Left lung (tissue), 4 donors: ENCODE measurements at regions not wholly inside any gene's neighbourhood (a gene's known extent, or its start where the extent isn't known, plus 50 kb on each side); places are given as distances from the start of the nearest gene placed in this dataset.
A peak's percentile ranks its signal among the peaks of the same experiment; 100 is the strongest.

Experiments
- ATAC-seq: fragments of 200-7000 bp; cut with Tn5 transposase; one replicate; pipeline ENCODE4 v1.9.1; 2020; ENCODE audit warnings: moderate library complexity
- DNase-seq, 4 donors: peaks; one replicate each; pipeline ENCODE4 v3.0.0-alpha.2; 2013 to 2020
- H3K27ac ChIP-seq, 2 donors: fragments of 200-600 bp; sonication (generic) in 1 of 2; one replicate each; pipeline versions ENCODE4 v1.5.0 to v1.8.0; 2020 to 2021
- H3K27me3 ChIP-seq, 2 donors: fragments of 200-600 bp; sonication (generic) in 1 of 2; one replicate each; pipeline versions ENCODE4 v1.5.0 to v1.8.0; 2020 to 2021
- H3K36me3 ChIP-seq, 2 donors: fragments of 200-600 bp; sonication (generic) in 1 of 2; one replicate each; pipeline versions ENCODE4 v1.5.0 to v1.8.0; 2020 to 2021
- H3K4me1 ChIP-seq, 2 donors: fragments of 200-600 bp; one replicate each; pipeline ENCODE4 v1.8.0; 2021
- H3K4me3 ChIP-seq, 2 donors: fragments of 200-600 bp; sonication (generic) in 1 of 2; one replicate each; pipeline versions ENCODE4 v1.5.0 to v1.8.0; 2020 to 2021; ENCODE audit warnings: mild to moderate bottlenecking in 1 of 2
- H3K9me3 ChIP-seq, 2 donors: fragments of 200-600 bp; sonication (generic) in 1 of 2; one replicate each; pipeline versions ENCODE4 v1.5.0 to v1.8.0; 2020 to 2021
- intact Hi-C, 2 donors: fragments of 100-400 bp; cut with DNase I; formaldehyde crosslinking; loops; one replicate each; pipeline versions ENCODE4 v1.11.2 to v1.14.2; 2022
- TF ChIP-seq, protein P1 (sequence below), 2 donors: fragments of 200-600 bp; sonication (generic) in 1 of 2; IDR thresholded peaks; one replicate each; pipeline versions ENCODE4 v1.5.0 to v1.8.0; 2021; ENCODE audit warnings: antibody characterized with exemption in 2 of 2
- donor health status: DM: no; HTN: yes; CAD: no.
- donor health status: DM: no; HTN: no; CAD: no.

DNA sequence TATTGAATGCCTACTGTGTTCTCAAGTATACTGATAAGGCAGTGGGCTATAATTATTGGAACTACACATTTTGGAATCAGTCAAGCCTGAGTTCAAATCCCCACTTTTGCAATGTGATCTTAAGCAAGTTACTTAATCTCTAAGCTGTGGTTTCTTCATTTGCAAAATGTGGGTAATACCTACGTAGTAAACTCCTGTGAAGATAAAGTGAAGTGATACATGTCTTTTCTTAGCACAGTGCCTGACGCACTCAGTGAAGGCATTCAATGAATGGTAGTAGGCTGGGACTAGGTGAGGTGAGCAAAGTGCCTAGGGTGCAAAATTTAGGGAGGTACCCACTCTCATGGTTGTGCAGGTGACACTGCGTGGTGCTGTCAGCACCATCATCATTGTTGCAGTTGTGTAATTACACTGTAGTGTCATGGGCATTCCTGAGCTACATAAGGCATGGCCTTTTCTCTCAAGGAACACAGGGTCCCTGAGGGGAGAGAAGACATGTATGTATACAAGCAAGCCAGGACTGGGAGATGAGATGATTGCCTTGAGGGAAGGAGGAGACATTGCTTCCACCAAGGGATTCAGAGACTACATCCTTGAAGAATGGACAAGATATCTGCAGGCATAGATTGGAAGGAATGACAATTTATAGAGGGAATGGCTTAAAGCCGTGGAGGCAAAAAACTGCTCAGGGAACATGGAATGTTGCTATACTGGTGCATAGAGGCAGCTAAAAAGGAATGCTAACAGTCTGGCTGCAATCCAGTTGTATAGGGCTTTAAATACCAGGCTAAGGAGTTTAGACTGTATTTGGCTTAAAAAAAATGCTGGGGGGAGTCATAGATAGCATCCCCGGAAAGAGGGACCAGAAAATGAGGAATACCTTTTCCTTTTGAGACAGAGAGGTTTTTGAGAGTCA lies 129.2 kb upstream of the ARHGAP5 start:
- Histone ChIP-seq H3K9me3 (no peaks in the 10 kb centered on the region), H3K36me3 (no peaks in the 10 kb centered on the region), H3K4me1 (peaks cover 0 to 9% of the 10 kb centered on the region in 2 donors), H3K27me3 (no peaks in the 10 kb centered on the region), H3K27ac (no peak overlapping the region), H3K4me3 (no peak overlapping the region)
- TF ChIP-seq, protein P1, sequence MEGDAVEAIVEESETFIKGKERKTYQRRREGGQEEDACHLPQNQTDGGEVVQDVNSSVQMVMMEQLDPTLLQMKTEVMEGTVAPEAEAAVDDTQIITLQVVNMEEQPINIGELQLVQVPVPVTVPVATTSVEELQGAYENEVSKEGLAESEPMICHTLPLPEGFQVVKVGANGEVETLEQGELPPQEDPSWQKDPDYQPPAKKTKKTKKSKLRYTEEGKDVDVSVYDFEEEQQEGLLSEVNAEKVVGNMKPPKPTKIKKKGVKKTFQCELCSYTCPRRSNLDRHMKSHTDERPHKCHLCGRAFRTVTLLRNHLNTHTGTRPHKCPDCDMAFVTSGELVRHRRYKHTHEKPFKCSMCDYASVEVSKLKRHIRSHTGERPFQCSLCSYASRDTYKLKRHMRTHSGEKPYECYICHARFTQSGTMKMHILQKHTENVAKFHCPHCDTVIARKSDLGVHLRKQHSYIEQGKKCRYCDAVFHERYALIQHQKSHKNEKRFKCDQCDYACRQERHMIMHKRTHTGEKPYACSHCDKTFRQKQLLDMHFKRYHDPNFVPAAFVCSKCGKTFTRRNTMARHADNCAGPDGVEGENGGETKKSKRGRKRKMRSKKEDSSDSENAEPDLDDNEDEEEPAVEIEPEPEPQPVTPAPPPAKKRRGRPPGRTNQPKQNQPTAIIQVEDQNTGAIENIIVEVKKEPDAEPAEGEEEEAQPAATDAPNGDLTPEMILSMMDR (IDR thresholded peaks at IDR 0.05) = no peak
- intact Hi-C loops = no loop called here
- ATAC-seq (no peak), DNase-seq (peak in 1 of 4 donors; percentile 37)

DNA sequence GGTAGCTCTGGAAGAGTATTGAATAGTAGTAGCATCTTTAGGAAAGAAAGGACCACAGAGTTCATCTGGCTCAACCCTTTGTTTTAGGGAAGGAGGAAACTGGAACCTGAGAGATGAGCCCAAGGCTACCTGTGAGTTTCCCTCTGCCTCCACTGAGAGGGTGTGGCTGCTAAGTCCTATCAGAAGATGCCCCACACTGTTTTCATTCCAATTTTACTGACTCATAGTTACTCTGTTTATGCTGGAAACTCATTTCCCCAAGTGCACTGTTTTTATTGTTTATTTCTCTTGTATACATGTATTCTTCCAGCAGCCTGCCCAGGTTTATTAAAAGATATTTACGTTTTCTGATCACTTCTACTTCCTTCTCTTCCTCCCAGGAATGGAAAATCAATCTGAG lies 127.4 kb upstream of the ARHGAP5 start:
- intact Hi-C loops = no loop called here
- TF ChIP-seq, protein P1 (IDR thresholded peaks at IDR 0.05) = no peak
- no peaks in the 10 kb centered on the region for H3K9me3 ChIP-seq
- H3K27ac ChIP-seq = no peak overlapping the region
- ATAC-seq (no peak), DNase-seq (no peak)
- H3K4me1 ChIP-seq = peaks cover 0 to 9% of the 10 kb centered on the region in 2 donors
- H3K4me3 ChIP-seq = no peak overlapping the region
- no peaks in the 10 kb centered on the region for H3K27me3 ChIP-seq
- H3K36me3 ChIP-seq = no peaks in the 10 kb centered on the region

DNA sequence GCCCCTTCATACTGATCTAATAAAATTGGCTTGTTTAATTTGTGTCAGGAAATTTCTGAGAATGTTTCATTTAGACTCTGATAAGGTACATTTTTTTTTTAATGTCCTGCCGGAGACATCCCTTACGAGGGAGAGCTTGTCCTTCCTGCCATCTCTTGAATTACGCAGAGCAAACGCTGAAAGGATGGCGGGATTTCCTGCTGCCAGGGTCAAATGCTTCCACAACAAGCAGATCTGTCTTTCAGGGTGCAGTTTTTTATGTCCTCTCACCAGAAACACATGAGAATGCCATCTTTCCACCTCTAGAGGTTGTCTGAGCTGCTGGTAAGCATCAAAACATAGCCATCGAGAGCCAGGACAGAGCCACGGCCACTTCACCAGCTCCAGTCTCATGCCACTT lies 126.8 kb upstream of the ARHGAP5 start:
- H3K9me3 ChIP-seq = no peaks in the 10 kb centered on the region
- H3K27me3 ChIP-seq = no peaks in the 10 kb centered on the region
- H3K4me3 ChIP-seq = no peak overlapping the region
- H3K27ac ChIP-seq = peak overlapping the region; percentile 14 to 25
- intact Hi-C loops = no loop called here
- peaks cover 0 to 4% of the 10 kb centered on the region in 2 donors for H3K4me1 ChIP-seq
- ATAC-seq (no peak), DNase-seq (no peak)
- no peaks in the 10 kb centered on the region for H3K36me3 ChIP-seq
- TF ChIP-seq, protein P1 (IDR thresholded peaks at IDR 0.05) = no peak

DNA sequence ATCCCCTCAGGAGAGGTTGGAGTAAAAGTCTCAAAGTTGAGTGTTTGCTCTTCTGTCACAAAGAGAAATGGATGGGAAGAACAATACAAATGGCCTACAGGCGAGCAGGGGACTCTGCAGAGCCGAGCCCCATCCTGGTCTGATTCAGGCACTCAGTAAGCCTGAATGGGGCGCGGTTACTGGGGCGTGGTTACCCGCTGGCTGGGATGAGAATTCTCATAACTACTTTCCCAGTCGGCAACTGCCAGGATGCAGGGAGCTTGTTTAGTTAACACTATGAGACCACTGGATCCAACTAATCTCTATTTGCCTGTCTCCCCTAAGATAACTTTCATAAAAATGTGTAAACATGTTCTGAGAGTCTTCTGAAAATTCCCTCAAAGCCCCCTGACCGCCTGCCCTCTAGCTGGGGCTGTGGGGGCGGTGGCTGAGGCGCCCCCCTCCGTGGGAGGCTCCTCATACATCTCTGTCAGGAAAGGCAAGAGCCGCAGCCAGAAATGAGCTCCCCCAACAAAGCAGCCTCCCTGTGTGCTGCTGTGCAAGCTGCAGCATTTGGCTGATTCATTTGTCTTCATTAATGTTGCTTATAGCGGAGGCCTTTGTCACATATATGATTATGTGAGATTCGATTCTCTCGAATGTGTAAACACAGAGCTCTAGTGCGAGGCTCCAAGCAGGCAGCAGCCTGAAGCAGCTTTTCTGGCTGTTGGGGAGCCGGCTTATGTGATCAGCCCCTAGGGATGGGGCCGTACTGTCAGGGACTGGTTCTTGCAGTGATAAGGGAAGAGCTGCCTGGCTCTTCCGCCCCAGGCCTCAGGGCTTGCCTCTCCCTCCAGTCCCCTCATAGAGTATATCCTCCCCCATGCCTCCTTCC lies 126.1 kb upstream of the ARHGAP5 start:
- no peaks in the 10 kb centered on the region for H3K9me3 ChIP-seq
- H3K27ac ChIP-seq = peak overlapping the region; percentile 14 to 25
- H3K4me1 ChIP-seq = peaks cover 0 to 4% of the 10 kb centered on the region in 2 donors
- H3K27me3 ChIP-seq = no peaks in the 10 kb centered on the region
- intact Hi-C loops = no loop called here
- no peaks in the 10 kb centered on the region for H3K36me3 ChIP-seq
- DNase-seq (peak in 3 of 4 donors; percentile 68 to 94 (median 92)), ATAC-seq (peak; percentile 93)
- H3K4me3 ChIP-seq = no peak overlapping the region
- TF ChIP-seq, protein P1 (IDR thresholded peaks at IDR 0.05) = no peak

DNA sequence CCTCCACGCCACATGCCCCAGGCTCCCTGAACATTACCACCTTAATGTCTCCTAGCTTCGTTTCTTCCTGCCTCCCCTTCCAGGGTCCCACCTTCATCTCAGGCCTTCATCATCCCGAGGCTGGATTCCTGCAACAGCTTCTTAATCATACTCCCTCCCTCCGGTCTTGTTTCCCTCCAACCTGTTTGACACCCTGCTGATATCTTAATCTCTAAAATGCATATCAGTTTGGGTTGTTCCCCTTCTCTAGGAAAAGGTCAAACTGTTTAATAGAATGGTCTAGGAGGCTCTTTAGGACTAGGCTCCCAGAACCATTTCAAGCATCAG lies 125.5 kb upstream of the ARHGAP5 start:
- Histone ChIP-seq H3K36me3 (no peaks in the 10 kb centered on the region), H3K27ac (no peak overlapping the region), H3K9me3 (no peaks in the 10 kb centered on the region), H3K4me3 (no peak overlapping the region), H3K4me1 (peaks cover 0 to 4% of the 10 kb centered on the region in 2 donors), H3K27me3 (no peaks in the 10 kb centered on the region)
- TF ChIP-seq, protein P1 (IDR thresholded peaks at IDR 0.05) = no peak
- DNase-seq (no peak), ATAC-seq (no peak)
- intact Hi-C loops = no loop called here
